OCI-LY1 (cell line): ENCODE measurements at regions not wholly inside any gene's neighbourhood (a gene's known extent, or its start where the extent isn't known, plus 50 kb on each side); places are given as distances from the start of the nearest gene placed in this dataset.

Source experiments
- EZH2 ChIP-seq: fragments of 200-600 bp; sonication (generic), shearing (Covaris generic); IDR thresholded peaks from 2 replicates; pipeline ENCODE4 v1.8.0; 2017; ENCODE audit warnings: borderline replicate concordance, mixed run types, mild to moderate bottlenecking, antibody characterized with exemption, low read length, moderate library complexity, mixed read lengths
- TF ChIP-seq, protein P1 (sequence below): fragments of 200-600 bp; sonication (generic), shearing (Covaris generic); IDR thresholded peaks from 2 replicates; pipeline ENCODE4 v1.5.1; 2017; ENCODE audit warnings: mild to moderate bottlenecking, antibody characterized with exemption, low read length, moderate library complexity, mixed read lengths

DNA sequence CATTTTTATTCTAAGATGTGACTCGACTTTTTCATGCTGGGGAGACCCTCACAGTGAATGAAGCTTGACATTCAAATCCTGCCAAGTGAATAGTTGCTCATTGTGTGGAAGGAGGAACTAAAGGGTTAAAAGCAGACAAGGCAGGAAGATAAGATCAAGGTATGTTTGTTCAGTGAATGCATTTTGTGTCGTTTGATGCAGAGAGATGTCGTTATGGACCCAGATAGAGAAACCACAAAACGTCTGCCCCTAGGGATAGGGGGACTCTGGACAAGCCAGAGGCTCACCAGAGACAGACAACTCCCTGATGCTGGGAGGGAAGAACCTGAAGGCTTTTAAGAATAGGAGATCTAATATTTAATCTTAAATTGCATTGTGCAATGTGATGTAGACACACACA lies 72.5 kb upstream of the MYL2 start:
- TF ChIP-seq, protein P1, sequence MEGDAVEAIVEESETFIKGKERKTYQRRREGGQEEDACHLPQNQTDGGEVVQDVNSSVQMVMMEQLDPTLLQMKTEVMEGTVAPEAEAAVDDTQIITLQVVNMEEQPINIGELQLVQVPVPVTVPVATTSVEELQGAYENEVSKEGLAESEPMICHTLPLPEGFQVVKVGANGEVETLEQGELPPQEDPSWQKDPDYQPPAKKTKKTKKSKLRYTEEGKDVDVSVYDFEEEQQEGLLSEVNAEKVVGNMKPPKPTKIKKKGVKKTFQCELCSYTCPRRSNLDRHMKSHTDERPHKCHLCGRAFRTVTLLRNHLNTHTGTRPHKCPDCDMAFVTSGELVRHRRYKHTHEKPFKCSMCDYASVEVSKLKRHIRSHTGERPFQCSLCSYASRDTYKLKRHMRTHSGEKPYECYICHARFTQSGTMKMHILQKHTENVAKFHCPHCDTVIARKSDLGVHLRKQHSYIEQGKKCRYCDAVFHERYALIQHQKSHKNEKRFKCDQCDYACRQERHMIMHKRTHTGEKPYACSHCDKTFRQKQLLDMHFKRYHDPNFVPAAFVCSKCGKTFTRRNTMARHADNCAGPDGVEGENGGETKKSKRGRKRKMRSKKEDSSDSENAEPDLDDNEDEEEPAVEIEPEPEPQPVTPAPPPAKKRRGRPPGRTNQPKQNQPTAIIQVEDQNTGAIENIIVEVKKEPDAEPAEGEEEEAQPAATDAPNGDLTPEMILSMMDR, result no peak
- no peak for TF ChIP-seq EZH2
